ENCODE measurements at regions not wholly inside any gene's neighbourhood (a gene's known extent, or its start where the extent isn't known, plus 50 kb on each side); places are given as distances from the start of the nearest gene placed in this dataset.

GRCh38 chr16:79359082-79359481 is 241.5 kb downstream of the MAF start:
- ATAC-seq, result no peak
- DNase-seq, result no peak
- intact Hi-C loops (cut with DNase I, micrococcal nuclease), result no loop called here

GRCh38 chr16:79358188-79358587 is 242.3 kb downstream of the MAF start:
- intact Hi-C loops (cut with DNase I, micrococcal nuclease), result no loop called here
- ATAC-seq, result no peak
- DNase-seq, result no peak

- DNase-seq (no peak), ATAC-seq (no peak)
- intact Hi-C loops (cut with DNase I, micrococcal nuclease), result no loop called here
Observed at GRCh38 chr16:79355600-79356358, 244.8 kb downstream of the MAF start.

- intact Hi-C loops (cut with DNase I, micrococcal nuclease), result no loop called here
Observed at GRCh38 chr16:79351927-79352326, 248.6 kb downstream of the MAF start.

GRCh38 chr16:79349803-79350202 is 250.7 kb downstream of the MAF start:
- ATAC-seq (no peak), DNase-seq (no peak)
- intact Hi-C loops (cut with DNase I, micrococcal nuclease), result no loop called here

More at GRCh38 chr16:79351927-79352326, 248.6 kb downstream of the MAF start:
- no peak for ATAC-seq
- DNase-seq, result no peak

DNA sequence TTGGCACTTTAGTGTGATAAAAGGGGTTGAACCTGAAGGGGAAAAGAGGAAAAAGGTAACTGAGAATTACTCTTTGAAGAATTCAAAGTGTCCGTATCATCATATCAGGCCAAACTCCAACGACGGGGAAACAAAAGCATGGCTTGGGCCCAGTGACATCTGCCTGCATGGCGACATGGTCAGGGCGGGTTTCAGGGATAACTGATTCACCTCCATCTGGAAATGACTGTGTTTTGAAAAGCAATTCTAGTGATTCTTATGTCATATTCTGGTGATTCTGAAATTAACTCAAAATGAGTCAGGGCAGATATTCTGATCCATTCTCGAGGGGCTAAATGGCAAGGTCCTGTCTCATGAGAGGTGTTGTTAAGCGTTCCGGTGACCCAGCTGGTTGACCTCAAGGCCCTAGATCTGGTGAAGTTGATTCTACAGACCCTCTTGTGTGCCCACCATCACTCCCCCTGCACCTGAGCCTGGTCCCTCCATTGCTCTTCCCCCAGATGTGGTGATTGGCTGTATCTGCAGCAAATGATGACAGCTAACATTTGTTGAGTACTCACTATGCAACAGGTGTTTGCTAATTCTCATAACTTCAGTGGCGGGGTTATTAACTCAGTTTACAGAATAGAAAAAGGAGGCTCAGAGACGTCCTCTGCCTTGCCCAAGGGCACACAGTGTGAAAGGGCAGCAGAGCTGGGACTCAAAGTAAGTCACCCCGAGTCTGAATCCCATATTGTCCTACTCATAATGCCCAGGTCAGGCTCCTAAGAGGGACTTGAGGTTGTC is 251.8 kb downstream of the MAF start:
- intact Hi-C loops (cut with DNase I, micrococcal nuclease), result no loop called here
- ATAC-seq (no peak), DNase-seq (no peak)

GRCh38 chr16:79347277-79347676 is 253.3 kb downstream of the MAF start:
- intact Hi-C loops (cut with DNase I, micrococcal nuclease), result no loop called here
- DNase-seq, result no peak
- ATAC-seq, result no peak

DNA sequence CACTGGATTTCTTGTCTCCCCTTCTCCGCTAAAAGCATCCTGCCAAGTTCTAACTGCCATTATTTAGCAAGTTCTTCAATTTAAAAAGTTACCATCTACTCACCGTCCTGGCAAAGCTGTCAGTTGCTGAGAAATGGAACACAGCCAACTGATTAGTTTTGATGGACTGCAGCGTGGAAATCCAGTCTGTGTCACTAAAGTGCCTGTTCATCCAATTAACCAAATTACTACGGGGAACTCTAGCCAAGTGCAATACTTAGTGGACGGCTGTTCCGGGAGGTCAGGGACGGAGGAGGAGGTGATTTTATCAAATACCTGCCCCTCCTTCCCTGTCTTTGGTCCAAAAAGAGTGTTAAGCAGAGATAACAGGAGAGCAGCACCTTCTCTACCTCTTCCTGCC is 260.7 kb downstream of the MAF start:
- DNase-seq, result no peak
- intact Hi-C loops (cut with DNase I, micrococcal nuclease), result no loop called here
- no peak for ATAC-seq

- no peak for ATAC-seq
- no peak for DNase-seq
- intact Hi-C loops (cut with DNase I, micrococcal nuclease), result no loop called here
Observed at GRCh38 chr16:79337906-79338305, 262.6 kb downstream of the MAF start.

- intact Hi-C loops (cut with DNase I, micrococcal nuclease), result no loop called here
- DNase-seq, result no peak
- no peak for ATAC-seq
Observed at GRCh38 chr16:79336437-79337229, 263.9 kb downstream of the MAF start.

- ATAC-seq, result no peak
- intact Hi-C loops (cut with DNase I, micrococcal nuclease), result no loop called here
- DNase-seq, result peak in 1 of 2 donors; percentile 31
Observed at GRCh38 chr16:79334127-79334526, 266.4 kb downstream of the MAF start.

DNA sequence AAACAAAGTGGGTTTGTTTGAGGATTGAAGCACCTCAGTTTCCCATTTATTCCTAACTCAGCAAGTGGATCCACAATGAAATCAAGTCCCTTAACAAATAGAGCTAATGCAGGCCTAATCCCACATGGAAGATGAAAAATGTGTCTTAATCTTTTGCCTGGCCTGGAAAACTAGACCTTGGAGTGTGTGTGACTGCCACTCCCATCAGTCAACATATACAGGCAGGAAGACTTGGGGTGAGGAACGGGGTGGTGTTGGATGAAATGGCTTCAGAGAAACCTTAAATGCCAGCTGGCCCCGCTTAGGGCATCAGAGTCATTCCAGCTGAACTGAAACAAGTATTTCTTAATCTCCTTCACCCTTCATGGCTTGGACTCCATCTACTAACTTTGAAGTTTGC is 269.5 kb downstream of the MAF start:
- DNase-seq (no peak), ATAC-seq (peak; percentile 65)
- intact Hi-C loops (cut with DNase I, micrococcal nuclease), result no loop called here

DNA sequence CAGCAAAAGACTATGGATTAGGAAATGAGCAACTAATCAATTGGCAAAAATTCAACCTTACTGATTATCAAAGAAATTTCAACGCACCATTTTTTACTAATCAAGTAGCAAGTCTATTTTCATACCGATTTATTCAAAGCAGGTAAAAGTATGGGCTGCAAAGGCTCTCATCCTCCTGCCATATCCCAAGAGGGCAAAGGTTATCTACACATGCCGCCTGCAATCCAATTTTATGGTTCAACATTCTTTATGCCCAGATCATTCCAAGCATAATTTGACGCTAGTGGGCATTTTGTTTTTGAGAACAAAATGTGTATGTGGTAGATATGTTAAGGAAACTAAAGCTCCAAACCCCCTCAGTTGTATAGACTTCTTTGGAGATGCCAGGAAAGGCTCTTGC is 270.6 kb downstream of the MAF start:
- no peak for DNase-seq
- peak; percentile 95 for ATAC-seq
- intact Hi-C loops (cut with DNase I, micrococcal nuclease), result no loop called here

GRCh38 chr16:79329166-79329521 is 271.4 kb downstream of the MAF start:
- no peak for DNase-seq
- no peak for ATAC-seq
- intact Hi-C loops (cut with DNase I, micrococcal nuclease), result no loop called here

- DNase-seq (no peak), ATAC-seq (no peak)
- intact Hi-C loops (cut with DNase I, micrococcal nuclease), result no loop called here
Observed at GRCh38 chr16:79328402-79329165, 272.0 kb downstream of the MAF start.

DNA sequence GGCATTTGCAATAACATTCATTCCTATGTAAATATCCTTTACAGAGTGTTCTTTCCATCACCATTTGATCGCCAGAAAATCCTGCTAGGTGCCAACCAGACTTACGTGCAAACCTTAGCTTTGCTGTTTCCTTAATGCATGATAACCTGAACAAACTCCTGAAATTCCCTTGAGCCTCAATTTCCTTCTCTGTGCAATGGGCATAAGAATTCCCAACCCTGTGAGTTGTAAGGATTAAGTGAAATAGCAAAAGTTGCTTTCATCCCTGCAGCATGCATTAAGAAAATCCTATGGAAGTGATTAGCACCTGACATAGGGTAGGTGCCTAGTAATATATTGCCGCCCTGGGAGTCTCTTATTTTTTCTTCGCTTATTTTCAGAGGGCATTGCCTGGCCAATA is 272.7 kb downstream of the MAF start:
- intact Hi-C loops (cut with DNase I, micrococcal nuclease), result no loop called here
- ATAC-seq, result no peak

GRCh38 chr16:79326549-79326948 is 274.0 kb downstream of the MAF start:
- ATAC-seq (no peak), DNase-seq (no peak)
- intact Hi-C loops (cut with DNase I, micrococcal nuclease), result no loop called here

More for the DNA sequence above, 272.7 kb downstream of the MAF start:
- DNase-seq, result no peak

DNA sequence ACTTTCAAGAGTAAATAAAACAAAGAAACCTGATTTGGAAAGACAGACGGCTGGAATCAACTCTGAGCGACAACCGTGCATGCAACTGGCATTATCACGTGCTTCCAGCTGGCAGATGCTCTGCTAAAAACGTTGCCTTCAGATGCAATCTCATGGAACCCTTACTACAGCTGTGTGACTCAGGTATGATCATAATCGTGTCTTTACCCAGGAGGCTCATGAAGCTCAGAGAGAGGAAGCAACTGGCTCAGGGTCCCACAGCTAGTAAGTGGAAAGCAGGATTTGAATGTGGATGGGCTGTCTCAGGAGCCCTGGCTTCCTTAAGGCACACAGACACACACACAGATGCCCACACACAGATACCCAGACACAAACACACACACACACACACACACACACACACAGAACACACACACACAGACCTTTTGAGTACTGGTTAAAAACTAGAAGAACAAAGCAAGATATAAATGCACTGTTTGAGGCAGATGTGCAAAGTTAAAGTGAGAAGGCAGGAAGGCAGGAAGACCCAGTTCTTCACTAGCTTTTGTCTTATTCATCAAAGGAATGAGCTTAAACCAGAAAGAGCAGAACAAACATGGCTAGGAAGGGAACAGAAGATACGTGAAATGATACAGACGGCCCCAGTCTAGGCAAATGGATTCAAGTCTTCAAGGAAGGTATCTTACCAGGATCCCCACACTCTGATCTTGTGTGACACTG is 275.2 kb downstream of the MAF start:
- intact Hi-C loops (cut with DNase I, micrococcal nuclease), result no loop called here
- DNase-seq, result no peak
- ATAC-seq, result no peak

Measured in left colon (tissue), 2 donors.